RWPE2 (cell line): ENCODE measurements at regions not wholly inside any gene's neighbourhood (a gene's known extent, or its start where the extent isn't known, plus 50 kb on each side); places are given as distances from the start of the nearest gene placed in this dataset.
A peak's percentile ranks its signal among the peaks of the same experiment; 100 is the strongest.

Experiments
- ATAC-seq: fragments of 200-7000 bp; cut with Tn5 transposase; 3 replicates; pipeline ENCODE4 v1.9.1; 2021; ENCODE audit warnings: low read depth
- DNase-seq: peaks from one replicate; pipeline ENCODE4 v3.0.0-alpha.2; 2020; ENCODE audit warnings: low spot score
- H3K27ac ChIP-seq: fragments of 450-650 bp; 2 replicates; pipeline ENCODE4 v1.5.1; 2017; ENCODE audit warnings: mild to moderate bottlenecking; ENCODE audit not compliant: poor library complexity, severe bottlenecking
- H3K27me3 ChIP-seq: fragments of 250-450 bp; sonication (Bioruptor Pico); 2 replicates; pipeline ENCODE4 v1.5.1; 2021; ENCODE audit warnings: mild to moderate bottlenecking, moderate library complexity; ENCODE audit not compliant: insufficient read depth, poor library complexity, severe bottlenecking
- H3K36me3 ChIP-seq: fragments of 250-450 bp; sonication (Bioruptor Pico); 2 replicates; pipeline ENCODE4 v1.5.1; 2020; ENCODE audit warnings: low read depth, mild to moderate bottlenecking, moderate library complexity
- H3K4me1 ChIP-seq: fragments of 250-450 bp; sonication (Bioruptor Pico); 2 replicates; pipeline ENCODE4 v1.5.1; 2021; ENCODE audit warnings: mild to moderate bottlenecking, moderate library complexity; ENCODE audit not compliant: insufficient read depth, poor library complexity, severe bottlenecking
- H3K4me3 ChIP-seq: fragments of 250-450 bp; sonication (Bioruptor Pico); 2 replicates; pipeline ENCODE4 v1.5.1; 2021; ENCODE audit warnings: mild to moderate bottlenecking, moderate library complexity; ENCODE audit not compliant: severe bottlenecking
- H3K9me3 ChIP-seq: fragments of 250-450 bp; sonication (Bioruptor Pico); 2 replicates; pipeline ENCODE4 v1.5.1; 2021; ENCODE audit warnings: mild to moderate bottlenecking, moderate library complexity; ENCODE audit not compliant: severe bottlenecking
- TF ChIP-seq, protein P1 (sequence below): fragments of 450-650 bp; IDR thresholded peaks from one replicate; pipeline ENCODE4 v1.5.1; 2017; ENCODE audit warnings: mild to moderate bottlenecking, moderate library complexity; ENCODE audit not compliant: poor library complexity, severe bottlenecking

DNA sequence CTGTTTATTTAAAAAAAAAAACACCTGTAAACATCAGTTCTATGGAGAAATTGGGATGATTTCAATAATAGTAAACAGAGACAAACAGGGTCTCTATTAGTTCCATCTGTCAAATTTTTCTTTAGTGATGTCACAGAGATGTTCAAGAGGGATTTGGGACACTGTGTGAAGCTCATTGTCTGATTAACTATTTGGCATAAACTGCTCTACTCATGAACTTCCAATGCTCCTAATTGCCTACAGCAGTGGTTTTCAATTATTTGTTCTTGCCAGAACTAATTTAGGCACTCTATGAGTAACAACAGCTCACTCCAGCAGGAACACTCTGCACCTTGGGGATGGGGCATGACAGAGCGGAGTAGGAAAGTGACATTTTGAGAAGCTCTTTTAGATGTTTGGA lies 250.1 kb upstream of the PRKD1 start:
- no peaks in the 10 kb centered on the region for H3K9me3 ChIP-seq
- DNase-seq (no peak), ATAC-seq (no peak)

DNA sequence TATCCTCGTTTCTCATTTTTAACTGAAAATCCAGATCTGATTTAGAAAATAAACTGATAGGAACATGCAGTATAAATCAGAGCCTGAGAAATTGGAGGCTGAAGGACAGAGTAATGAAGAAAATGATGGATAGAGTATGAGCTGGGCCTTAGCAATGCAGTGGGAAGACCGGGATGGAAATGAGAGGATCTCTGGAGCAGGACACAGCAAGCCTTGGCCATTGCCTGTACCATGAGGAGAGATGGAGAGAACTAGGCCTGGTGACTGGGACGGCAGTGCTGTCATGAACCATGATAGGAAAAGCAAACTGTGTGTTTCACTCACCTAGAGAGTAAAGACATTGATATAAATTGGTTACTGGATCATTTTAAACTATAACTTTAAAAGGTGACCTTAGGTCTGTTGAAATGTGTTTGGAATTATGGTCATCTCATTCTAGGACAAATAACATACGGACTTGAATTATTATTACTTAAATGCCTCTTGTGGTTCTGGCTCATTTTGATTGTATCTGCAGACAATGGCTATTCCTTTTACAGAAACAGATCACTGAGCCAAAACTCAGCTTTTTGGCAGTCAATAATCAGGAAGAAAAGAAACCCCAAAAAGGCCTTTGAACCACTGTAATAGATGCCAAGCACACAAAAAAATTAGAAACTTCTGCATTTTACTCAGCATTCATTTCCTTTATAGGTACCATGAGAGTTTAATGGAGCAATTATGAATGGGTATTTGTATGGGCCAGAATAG lies 251.9 kb upstream of the PRKD1 start:
- ATAC-seq (no peak), DNase-seq (no peak)
- TF ChIP-seq, protein P1, sequence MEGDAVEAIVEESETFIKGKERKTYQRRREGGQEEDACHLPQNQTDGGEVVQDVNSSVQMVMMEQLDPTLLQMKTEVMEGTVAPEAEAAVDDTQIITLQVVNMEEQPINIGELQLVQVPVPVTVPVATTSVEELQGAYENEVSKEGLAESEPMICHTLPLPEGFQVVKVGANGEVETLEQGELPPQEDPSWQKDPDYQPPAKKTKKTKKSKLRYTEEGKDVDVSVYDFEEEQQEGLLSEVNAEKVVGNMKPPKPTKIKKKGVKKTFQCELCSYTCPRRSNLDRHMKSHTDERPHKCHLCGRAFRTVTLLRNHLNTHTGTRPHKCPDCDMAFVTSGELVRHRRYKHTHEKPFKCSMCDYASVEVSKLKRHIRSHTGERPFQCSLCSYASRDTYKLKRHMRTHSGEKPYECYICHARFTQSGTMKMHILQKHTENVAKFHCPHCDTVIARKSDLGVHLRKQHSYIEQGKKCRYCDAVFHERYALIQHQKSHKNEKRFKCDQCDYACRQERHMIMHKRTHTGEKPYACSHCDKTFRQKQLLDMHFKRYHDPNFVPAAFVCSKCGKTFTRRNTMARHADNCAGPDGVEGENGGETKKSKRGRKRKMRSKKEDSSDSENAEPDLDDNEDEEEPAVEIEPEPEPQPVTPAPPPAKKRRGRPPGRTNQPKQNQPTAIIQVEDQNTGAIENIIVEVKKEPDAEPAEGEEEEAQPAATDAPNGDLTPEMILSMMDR, result no peak
- Histone ChIP-seq H3K36me3 (no peaks in the 10 kb centered on the region), H3K4me1 (no peaks in the 10 kb centered on the region), H3K4me3 (no peak overlapping the region), H3K27me3 (no peaks in the 10 kb centered on the region), H3K9me3 (no peaks in the 10 kb centered on the region), H3K27ac (no peak overlapping the region)

More for the DNA sequence above, 250.1 kb upstream of the PRKD1 start:
- no peak overlapping the region for H3K4me3 ChIP-seq
- H3K27me3 ChIP-seq, result no peaks in the 10 kb centered on the region
- no peaks in the 10 kb centered on the region for H3K4me1 ChIP-seq
- no peaks in the 10 kb centered on the region for H3K36me3 ChIP-seq
- TF ChIP-seq, protein P1, result no peak
- no peak overlapping the region for H3K27ac ChIP-seq

DNA sequence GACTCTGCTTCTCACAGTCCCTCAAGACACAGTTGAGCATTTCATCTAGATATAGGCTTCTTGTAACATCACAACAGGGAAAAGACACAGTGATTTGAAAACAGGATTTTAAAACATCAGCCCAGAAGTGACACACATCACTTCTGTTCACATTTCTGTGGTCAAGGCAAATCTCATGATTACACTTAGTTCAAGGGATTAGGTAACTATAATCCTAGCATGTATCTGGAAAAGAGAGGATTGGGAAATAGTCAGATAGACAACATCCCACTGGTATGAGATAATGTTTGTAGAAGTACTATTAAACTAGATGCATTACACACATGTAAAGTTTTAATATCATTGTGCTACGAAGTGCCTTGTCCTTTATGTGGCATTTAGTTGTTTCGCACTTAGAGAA lies 252.6 kb upstream of the PRKD1 start:
- Histone ChIP-seq H3K27me3 (no peaks in the 10 kb centered on the region), H3K27ac (no peak overlapping the region), H3K4me1 (no peaks in the 10 kb centered on the region), H3K4me3 (no peak overlapping the region), H3K36me3 (no peaks in the 10 kb centered on the region), H3K9me3 (no peaks in the 10 kb centered on the region)
- DNase-seq, result no peak
- no peak for ATAC-seq
- TF ChIP-seq, protein P1, result no peak

DNA sequence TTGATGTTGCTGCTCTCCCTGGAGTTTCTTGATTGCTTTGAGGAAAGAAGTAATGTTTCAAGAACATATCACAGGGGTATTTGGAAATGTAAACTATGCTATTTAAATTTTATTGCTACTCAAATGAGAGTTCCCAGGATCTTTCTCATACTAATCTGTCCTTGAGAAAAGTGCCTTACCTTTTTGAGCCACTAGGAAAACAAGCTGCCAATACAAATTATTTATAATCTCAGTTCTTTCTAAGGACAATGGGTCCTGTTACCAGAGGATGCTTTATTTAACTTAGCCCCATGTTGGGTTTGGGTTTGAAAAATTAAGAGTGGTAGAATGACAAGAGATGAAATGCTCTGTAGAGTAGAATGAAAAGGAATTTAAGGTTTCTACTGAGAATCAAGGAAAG lies 258.2 kb upstream of the PRKD1 start:
- Histone ChIP-seq H3K36me3 (no peaks in the 10 kb centered on the region), H3K9me3 (no peaks in the 10 kb centered on the region), H3K4me3 (no peak overlapping the region), H3K27me3 (no peaks in the 10 kb centered on the region), H3K27ac (no peak overlapping the region), H3K4me1 (no peaks in the 10 kb centered on the region)
- TF ChIP-seq, protein P1, result peak; percentile 29
- no peak for ATAC-seq
- no peak for DNase-seq

DNA sequence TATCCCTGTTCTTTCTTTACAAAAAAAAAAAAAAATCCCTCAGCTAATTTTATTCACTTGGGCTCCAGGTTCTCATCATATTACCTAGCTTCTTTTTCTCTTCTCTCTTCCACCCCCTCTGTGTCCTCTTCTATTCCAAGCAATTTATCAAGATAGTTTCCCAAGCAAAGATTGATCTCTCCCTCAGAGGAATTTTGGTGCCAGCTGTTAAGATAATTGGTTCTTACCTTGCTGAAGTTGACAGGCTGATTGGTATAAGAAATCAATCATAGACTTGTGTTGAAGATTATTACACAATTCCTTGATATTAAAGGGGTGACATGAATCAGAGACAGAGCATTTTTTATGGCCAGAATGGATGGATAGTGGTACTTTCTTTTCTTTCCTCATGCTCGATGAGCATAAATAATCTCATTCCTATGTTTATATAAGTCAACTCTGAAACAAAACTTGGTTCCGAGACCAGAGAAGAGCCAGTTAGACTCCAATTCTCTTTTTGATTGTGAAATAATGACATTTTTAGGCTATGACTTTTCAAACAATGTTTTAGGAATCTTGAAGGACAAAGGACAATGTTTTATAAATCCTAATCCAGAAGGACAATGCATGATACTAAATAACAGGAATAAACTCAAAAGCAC lies 264.1 kb upstream of the PRKD1 start:
- H3K4me1 ChIP-seq, result peaks cover 28% of the 10 kb centered on the region
- no peaks in the 10 kb centered on the region for H3K9me3 ChIP-seq
- H3K27me3 ChIP-seq, result no peaks in the 10 kb centered on the region
- H3K36me3 ChIP-seq, result no peaks in the 10 kb centered on the region
- H3K27ac ChIP-seq, result no peak overlapping the region
- no peak overlapping the region for H3K4me3 ChIP-seq
- no peak for DNase-seq
- TF ChIP-seq, protein P1, result no peak
- ATAC-seq, result no peak
